ENCODE measurements at regions not wholly inside any gene's neighbourhood (a gene's known extent, or its start where the extent isn't known, plus 50 kb on each side); places are given as distances from the start of the nearest gene placed in this dataset.

DNA sequence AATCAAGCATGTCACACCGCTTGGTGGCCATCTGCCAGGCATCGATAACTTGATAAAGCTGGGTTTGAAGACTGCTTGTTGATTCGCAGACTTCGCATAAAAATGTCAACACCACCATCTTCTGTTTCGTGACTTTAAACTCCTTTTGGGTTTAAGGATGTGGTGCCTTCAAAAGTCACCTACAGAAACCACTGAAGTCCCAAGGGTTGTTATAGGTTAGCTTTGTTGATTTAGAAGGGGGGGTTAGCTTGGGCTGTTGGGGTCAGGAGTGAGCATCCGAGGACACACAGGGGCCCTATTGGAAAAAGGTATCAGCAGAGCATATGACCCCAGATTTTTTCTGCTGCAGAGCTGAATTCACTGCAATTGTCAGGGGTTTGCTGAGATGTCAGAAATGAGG lies 76.7 kb upstream of the SSTR4 start:
- TF ChIP-seq POLR2A (IDR thresholded peaks at IDR 0.05; ENCODE audit: low read depth, low read length) (no peak), POLR2AphosphoS5 (IDR thresholded peaks at IDR 0.05; ENCODE audit: low read depth, low read length) (no peak), TAF1 (IDR thresholded peaks at IDR 0.05; ENCODE audit: low read depth, low read length) (no peak), SPI1 (IDR thresholded peaks at IDR 0.05; ENCODE audit: low read depth, low read length) (no peak), PAX5 (IDR thresholded peaks at IDR 0.05; ENCODE audit: insufficient read depth, low read length, severe bottlenecking) (no peak), POU2F2 (IDR thresholded peaks at IDR 0.05; ENCODE audit: low read depth, low read length) (no peak)
